ENCODE measurements at regions not wholly inside any gene's neighbourhood (a gene's known extent, or its start where the extent isn't known, plus 50 kb on each side); places are given as distances from the start of the nearest gene placed in this dataset.
A peak's percentile ranks its signal among the peaks of the same experiment; 100 is the strongest.

DNA sequence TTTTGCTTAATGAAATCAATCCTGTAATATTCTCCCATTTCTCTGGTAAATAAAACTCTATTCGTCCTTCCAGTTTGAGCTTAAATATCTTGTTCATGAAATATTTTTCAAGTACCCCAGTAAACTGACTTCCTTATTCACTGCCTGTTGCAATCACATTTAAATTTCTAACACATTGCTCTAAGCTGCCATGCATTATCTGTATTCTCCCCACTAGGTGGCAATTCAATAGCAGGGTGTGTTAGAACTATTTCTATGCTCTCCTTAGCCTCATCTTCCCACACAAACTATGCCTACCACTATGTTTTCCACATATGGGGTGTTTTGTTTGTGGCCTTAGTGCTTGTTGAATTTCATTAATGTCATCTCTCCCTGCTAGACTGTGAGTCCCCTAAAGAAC lies 377.1 kb upstream of the HS3ST1 start:
- H3K9me3 Mint-ChIP-seq, result no peaks in the 10 kb centered on the region
- no peak overlapping the region for H3K4me3 Mint-ChIP-seq
- no peak for DNase-seq (ENCODE audit: low read depth, low spot score)
- no peak overlapping the region for H3K27ac Mint-ChIP-seq (ENCODE audit: unreplicated experiment)
- no peaks in the 10 kb centered on the region for H3K36me3 Mint-ChIP-seq (ENCODE audit: low read depth)
- H3K27me3 Mint-ChIP-seq (ENCODE audit: low read depth), result no peaks in the 10 kb centered on the region
- H3K4me1 Mint-ChIP-seq, result peaks cover 6% of the 10 kb centered on the region
- TF ChIP-seq, protein P1, sequence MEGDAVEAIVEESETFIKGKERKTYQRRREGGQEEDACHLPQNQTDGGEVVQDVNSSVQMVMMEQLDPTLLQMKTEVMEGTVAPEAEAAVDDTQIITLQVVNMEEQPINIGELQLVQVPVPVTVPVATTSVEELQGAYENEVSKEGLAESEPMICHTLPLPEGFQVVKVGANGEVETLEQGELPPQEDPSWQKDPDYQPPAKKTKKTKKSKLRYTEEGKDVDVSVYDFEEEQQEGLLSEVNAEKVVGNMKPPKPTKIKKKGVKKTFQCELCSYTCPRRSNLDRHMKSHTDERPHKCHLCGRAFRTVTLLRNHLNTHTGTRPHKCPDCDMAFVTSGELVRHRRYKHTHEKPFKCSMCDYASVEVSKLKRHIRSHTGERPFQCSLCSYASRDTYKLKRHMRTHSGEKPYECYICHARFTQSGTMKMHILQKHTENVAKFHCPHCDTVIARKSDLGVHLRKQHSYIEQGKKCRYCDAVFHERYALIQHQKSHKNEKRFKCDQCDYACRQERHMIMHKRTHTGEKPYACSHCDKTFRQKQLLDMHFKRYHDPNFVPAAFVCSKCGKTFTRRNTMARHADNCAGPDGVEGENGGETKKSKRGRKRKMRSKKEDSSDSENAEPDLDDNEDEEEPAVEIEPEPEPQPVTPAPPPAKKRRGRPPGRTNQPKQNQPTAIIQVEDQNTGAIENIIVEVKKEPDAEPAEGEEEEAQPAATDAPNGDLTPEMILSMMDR (conservative IDR thresholded peaks at IDR 0.05), result peak; percentile 68

DNA sequence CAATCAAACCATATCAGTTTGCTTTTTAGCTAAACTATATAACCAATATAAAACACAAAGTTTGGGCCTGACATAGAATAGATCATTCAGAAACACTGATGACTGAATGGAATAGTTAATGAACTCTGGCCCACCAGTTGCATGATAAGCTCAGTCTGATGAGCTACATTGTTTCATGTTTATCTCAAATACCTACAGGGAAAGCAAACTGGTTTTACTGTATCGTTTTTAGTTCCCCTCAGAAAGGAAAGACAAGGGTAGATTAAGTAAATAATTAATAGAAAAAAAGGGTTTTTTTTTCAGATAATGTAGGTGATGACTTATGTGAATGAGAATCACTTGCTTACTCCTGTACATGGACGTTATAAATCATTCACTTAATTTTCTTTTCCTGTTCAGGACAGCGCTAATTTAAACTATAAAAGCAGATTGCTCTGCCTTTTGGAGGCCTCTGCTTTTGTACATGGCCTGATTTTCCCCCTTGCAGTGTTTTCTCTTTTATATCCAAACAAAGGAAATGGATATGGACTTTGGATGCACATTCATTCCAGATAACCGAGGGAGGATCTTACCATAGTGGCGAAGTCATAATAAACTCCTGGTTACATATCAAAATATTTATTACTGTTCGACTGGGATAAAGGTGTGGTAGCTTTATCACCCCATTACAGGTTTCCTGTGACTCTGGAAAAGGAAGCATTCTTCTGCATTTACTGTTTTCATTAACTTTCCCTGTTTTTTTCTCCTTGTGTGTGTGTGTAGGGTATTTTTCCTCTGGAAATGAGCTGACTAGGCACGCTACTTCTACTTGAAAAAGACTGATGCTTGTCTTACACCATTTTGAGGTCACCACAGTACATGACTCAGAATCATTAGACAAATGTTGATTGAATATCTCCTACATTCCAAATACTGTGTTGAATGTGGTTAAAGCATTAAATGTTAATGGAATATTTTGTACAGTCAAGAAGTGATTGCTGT lies 373.1 kb upstream of the HS3ST1 start:
- Mint-ChIP-seq H3K36me3 (ENCODE audit: low read depth) (no peaks in the 10 kb centered on the region), H3K27ac (ENCODE audit: unreplicated experiment) (no peak overlapping the region), H3K4me1 (peaks cover 6% of the 10 kb centered on the region), H3K9me3 (no peaks in the 10 kb centered on the region), H3K4me3 (no peak overlapping the region), H3K27me3 (ENCODE audit: low read depth) (no peaks in the 10 kb centered on the region)
- TF ChIP-seq, protein P1 (conservative IDR thresholded peaks at IDR 0.05), result no peak
- no peak for DNase-seq (ENCODE audit: low read depth, low spot score)

DNA sequence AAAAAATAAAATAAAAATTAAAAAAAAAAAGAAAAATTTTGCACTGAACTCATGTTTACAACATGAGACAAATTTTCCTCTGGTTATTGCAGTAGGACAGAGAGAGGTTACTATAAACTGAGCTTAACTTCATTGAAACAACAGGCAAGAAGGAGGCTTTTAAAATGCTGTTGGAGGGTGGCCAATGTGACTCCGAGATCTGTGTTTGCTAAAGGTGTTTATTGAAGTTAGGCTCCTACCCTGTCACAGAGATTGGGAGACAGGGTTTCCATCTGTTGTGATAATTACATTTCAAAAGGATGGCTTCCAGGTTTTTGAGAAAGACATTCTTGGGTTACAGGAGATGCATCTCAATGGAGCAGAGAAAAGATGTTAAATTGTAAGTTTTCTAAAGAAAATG lies 370.5 kb upstream of the HS3ST1 start:
- Mint-ChIP-seq H3K9me3 (no peaks in the 10 kb centered on the region), H3K27ac (ENCODE audit: unreplicated experiment) (no peak overlapping the region), H3K27me3 (ENCODE audit: low read depth) (no peaks in the 10 kb centered on the region), H3K4me3 (no peak overlapping the region), H3K4me1 (no peaks in the 10 kb centered on the region), H3K36me3 (ENCODE audit: low read depth) (no peaks in the 10 kb centered on the region)
- DNase-seq (ENCODE audit: low read depth, low spot score), result no peak
- TF ChIP-seq, protein P1 (conservative IDR thresholded peaks at IDR 0.05), result no peak

DNA sequence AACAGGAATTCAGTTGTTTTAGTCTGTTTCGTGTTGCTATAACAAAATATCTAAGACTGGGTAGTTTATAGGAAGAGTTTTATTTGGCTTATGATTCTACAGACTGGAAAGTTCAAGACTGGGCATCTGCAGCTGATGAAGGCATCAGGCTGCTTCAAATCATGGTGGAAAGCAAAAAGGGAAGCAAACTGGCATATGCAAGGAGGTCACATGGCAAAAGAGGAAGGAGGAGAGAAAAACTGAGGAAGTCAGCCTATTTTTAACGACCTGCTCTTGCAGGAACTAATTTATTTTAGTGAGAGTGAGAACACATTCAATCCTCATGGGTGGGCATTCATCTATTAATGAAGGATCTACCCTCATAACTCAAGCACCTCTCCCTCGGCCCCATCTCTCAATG lies 363.1 kb upstream of the HS3ST1 start:
- no peak for DNase-seq (ENCODE audit: low read depth, low spot score)
- Mint-ChIP-seq H3K9me3 (no peaks in the 10 kb centered on the region), H3K36me3 (ENCODE audit: low read depth) (peaks cover 4% of the 10 kb centered on the region), H3K4me3 (no peak overlapping the region), H3K27me3 (ENCODE audit: low read depth) (no peaks in the 10 kb centered on the region), H3K4me1 (no peaks in the 10 kb centered on the region), H3K27ac (ENCODE audit: unreplicated experiment) (no peak overlapping the region)
- TF ChIP-seq, protein P1 (conservative IDR thresholded peaks at IDR 0.05), result no peak

DNA sequence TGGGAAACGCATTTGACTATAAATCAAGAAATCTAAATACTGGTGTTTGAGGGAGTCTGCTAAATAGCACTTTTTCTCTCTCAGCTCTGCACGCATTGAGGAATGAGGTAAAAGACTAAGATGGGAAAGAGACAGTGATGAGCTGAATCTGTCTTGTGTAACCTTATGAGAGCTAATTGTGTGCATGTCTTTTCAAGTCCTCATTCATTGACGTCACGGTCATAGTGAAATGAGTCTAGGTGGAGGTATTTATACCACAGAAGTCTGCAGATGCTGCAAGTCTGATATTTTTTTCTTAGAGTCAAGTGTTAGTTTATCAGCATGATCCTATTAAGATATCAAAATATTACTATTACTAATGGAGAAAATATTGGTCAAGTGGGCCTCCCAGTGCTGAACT lies 361.5 kb upstream of the HS3ST1 start:
- no peaks in the 10 kb centered on the region for H3K4me1 Mint-ChIP-seq
- H3K36me3 Mint-ChIP-seq (ENCODE audit: low read depth), result peaks cover 4% of the 10 kb centered on the region
- DNase-seq (ENCODE audit: low read depth, low spot score), result no peak
- H3K27ac Mint-ChIP-seq (ENCODE audit: unreplicated experiment), result no peak overlapping the region
- no peaks in the 10 kb centered on the region for H3K27me3 Mint-ChIP-seq (ENCODE audit: low read depth)
- H3K4me3 Mint-ChIP-seq, result no peak overlapping the region
- no peaks in the 10 kb centered on the region for H3K9me3 Mint-ChIP-seq
- TF ChIP-seq, protein P1 (conservative IDR thresholded peaks at IDR 0.05), result no peak

All from neural crest cell (in vitro differentiated cells).